ENCODE measurements at regions not wholly inside any gene's neighbourhood (a gene's known extent, or its start where the extent isn't known, plus 50 kb on each side); places are given as distances from the start of the nearest gene placed in this dataset.

GRCh38 chr1:208909011-208909984 lies 665.1 kb upstream of the PLXNA2 start:
- no peaks in the 10 kb centered on the region for H3K9me3 ChIP-seq (ENCODE audit: low read length)
- H3K4me2 ChIP-seq (ENCODE audit: low read length) = no peak overlapping the region
- no peak overlapping the region for H3K4me3 ChIP-seq (ENCODE audit: low read length)
- H3K79me2 ChIP-seq (replicated peaks; ENCODE audit: insufficient read depth, low read length) = no peaks in the 10 kb centered on the region
- H4K20me1 ChIP-seq (ENCODE audit: insufficient read depth) = no peaks in the 10 kb centered on the region
- no peak overlapping the region for H2AFZ ChIP-seq (ENCODE audit: low read depth, low read length)
- H3K9ac ChIP-seq (ENCODE audit: low read length) = no peak overlapping the region
- no peak overlapping the region for H3K27ac ChIP-seq (ENCODE audit: low read length)
- H3K27me3 ChIP-seq (ENCODE audit: insufficient read depth, low read depth, low read length) = no peaks in the 10 kb centered on the region
- no peaks in the 10 kb centered on the region for H3K9me2 ChIP-seq (ENCODE audit: insufficient read depth, low read length)
- no peaks in the 10 kb centered on the region for H3F3A ChIP-seq (ENCODE audit: insufficient read depth, low read length, poor library complexity, severe bottlenecking)
- TF ChIP-seq POLR2AphosphoS5 (IDR thresholded peaks at IDR 0.05) = no peak
- TF ChIP-seq EP300 (conservative IDR thresholded peaks at IDR 0.05; ENCODE audit: poor library complexity, severe bottlenecking) = no peak
- TF ChIP-seq REST (IDR thresholded peaks at IDR 0.05; ENCODE audit: borderline replicate concordance) = no peak
- TF ChIP-seq CTCF (IDR thresholded peaks at IDR 0.05; ENCODE audit: poor library complexity, severe bottlenecking) = no peak
- no peak for TF ChIP-seq RAD21 (conservative IDR thresholded peaks at IDR 0.05)
- no peak for TF ChIP-seq EZH2 (IDR thresholded peaks at IDR 0.05; ENCODE audit: borderline replicate concordance, insufficient read depth, low read length, poor library complexity, severe bottlenecking)
- no peak for TF ChIP-seq MXI1 (conservative IDR thresholded peaks at IDR 0.05; ENCODE audit: poor library complexity, severe bottlenecking)
- no peak for TF ChIP-seq TAF1 (IDR thresholded peaks at IDR 0.05; ENCODE audit: low read depth)
- TF ChIP-seq SMC3 (conservative IDR thresholded peaks at IDR 0.05; ENCODE audit: poor library complexity) = no peak
- H3K36me3 ChIP-seq (ENCODE audit: insufficient read depth, low read length) = no peaks in the 10 kb centered on the region

- no peaks in the 10 kb centered on the region for H3K79me2 ChIP-seq (replicated peaks; ENCODE audit: insufficient read depth, low read length)
- TF ChIP-seq CTCF (IDR thresholded peaks at IDR 0.05; ENCODE audit: poor library complexity, severe bottlenecking) (no peak), POLR2AphosphoS5 (IDR thresholded peaks at IDR 0.05) (no peak), MXI1 (conservative IDR thresholded peaks at IDR 0.05; ENCODE audit: poor library complexity, severe bottlenecking) (no peak), EZH2 (IDR thresholded peaks at IDR 0.05; ENCODE audit: borderline replicate concordance, insufficient read depth, low read length, poor library complexity, severe bottlenecking) (no peak), SMC3 (conservative IDR thresholded peaks at IDR 0.05; ENCODE audit: poor library complexity) (no peak), EP300 (conservative IDR thresholded peaks at IDR 0.05; ENCODE audit: poor library complexity, severe bottlenecking) (no peak), REST (IDR thresholded peaks at IDR 0.05; ENCODE audit: borderline replicate concordance) (no peak), TAF1 (IDR thresholded peaks at IDR 0.05; ENCODE audit: low read depth) (no peak), RAD21 (conservative IDR thresholded peaks at IDR 0.05) (no peak)
- no peaks in the 10 kb centered on the region for H3F3A ChIP-seq (ENCODE audit: insufficient read depth, low read length, poor library complexity, severe bottlenecking)
- H2AFZ ChIP-seq (ENCODE audit: low read depth, low read length) = no peak overlapping the region
- H3K9ac ChIP-seq (ENCODE audit: low read length) = no peak overlapping the region
- no peaks in the 10 kb centered on the region for H3K27me3 ChIP-seq (ENCODE audit: insufficient read depth, low read depth, low read length)
- no peaks in the 10 kb centered on the region for H3K36me3 ChIP-seq (ENCODE audit: insufficient read depth, low read length)
- H3K4me3 ChIP-seq (ENCODE audit: low read length) = no peak overlapping the region
- no peaks in the 10 kb centered on the region for H4K20me1 ChIP-seq (ENCODE audit: insufficient read depth)
- H3K27ac ChIP-seq (ENCODE audit: low read length) = no peak overlapping the region
- H3K9me3 ChIP-seq (ENCODE audit: low read length) = no peaks in the 10 kb centered on the region
- H3K9me2 ChIP-seq (ENCODE audit: insufficient read depth, low read length) = no peaks in the 10 kb centered on the region
- H3K4me2 ChIP-seq (ENCODE audit: low read length) = no peak overlapping the region
These were observed 666.0 kb upstream of the PLXNA2 start for GRCh38 chr1:208910161-208910560.
